ENCODE measurements at regions not wholly inside any gene's neighbourhood (a gene's known extent, or its start where the extent isn't known, plus 50 kb on each side); places are given as distances from the start of the nearest gene placed in this dataset.

DNA sequence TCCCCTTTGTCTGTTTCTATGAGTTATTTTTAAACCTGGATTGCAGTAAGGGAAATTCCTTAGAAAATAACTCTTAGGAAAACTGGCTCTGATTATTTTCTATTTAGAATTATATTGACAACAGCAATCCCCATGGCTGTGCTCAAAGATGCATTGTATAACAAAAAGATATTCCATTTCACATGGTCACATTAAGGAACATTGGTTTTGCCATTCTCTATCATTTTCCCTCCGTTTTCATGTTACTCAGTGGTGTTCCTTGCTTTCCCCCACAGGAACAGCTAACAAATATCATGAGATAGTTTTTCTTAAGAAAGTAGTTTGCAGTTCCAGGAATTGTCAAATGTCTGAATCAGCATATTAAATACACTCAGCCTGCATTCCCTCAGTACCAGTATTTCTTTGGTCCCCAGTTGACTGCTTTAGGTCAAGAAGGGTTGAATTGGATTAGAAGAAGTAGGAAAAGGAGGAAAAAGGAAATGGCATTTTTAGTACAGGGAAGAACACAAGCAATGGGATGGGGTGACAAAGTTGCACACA lies 436.7 kb downstream of the TNS3 start:
- DNase-seq, result no peak

DNA sequence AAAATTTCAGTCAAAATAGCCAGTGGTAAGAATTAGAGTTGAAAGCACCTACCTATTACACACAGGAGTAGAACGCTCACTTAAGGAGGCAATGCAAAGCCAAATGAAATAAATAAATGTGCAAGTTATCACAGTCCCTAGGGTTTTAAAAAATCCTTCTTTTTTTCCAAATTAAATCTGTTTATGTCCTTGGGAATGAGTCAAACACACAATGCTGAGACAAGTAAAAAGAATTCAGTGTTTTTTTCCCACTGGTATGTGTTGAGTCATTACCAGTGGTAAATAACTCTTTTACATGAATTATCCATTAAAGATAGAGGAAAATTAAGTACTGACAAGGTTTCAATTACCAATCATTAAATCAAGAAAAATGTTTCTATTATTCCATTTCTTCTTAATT lies 438.6 kb downstream of the TNS3 start:
- DNase-seq, result no peak

DNA sequence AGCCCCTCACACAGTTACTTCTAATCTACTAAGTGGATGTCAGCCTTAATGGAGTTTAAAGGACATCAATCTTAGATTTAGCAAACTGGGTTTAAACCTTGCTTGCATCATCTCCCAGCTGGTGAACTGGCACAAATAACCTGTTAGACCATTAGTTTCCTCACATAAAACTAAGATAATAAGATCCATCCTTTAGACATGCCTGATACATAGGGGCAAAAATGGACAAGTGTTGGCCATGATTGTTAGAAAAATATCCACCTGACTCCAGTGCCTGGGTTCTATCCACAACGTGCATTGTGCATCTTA lies 439.1 kb downstream of the TNS3 start:
- DNase-seq, result no peak

DNA sequence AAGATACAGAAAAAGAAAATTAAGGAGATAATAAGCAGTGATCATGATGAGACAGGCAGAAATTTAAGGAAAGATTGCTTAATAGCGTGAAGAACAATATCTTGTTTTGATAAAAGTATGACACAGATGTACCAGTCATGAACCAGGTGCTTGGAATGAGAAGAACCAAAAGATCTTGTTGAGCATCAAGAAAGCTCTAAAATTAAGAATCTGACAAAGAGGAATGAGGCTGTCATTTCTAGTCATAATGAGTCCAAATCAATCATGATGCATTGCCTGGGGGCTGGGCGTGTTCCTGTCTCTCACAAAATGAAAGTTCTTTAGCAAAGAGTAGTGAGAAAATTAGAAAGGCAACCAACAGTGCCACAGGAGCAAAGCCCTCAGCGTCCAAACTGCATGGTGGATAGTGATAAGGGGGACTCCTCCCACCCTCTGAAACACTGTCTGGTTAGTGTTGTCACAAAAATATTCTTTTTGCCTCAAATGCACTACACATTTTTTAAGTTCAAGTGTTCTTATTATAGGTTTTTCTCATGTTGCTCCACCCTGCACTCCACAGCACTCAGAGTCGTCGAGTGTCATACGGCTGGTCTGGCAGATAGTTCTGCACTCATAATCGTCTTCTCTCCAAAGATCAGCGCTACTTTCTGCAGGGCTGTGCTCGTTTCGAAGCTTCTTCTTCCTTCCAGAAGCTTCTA lies 439.6 kb downstream of the TNS3 start:
- DNase-seq, result no peak

DNA sequence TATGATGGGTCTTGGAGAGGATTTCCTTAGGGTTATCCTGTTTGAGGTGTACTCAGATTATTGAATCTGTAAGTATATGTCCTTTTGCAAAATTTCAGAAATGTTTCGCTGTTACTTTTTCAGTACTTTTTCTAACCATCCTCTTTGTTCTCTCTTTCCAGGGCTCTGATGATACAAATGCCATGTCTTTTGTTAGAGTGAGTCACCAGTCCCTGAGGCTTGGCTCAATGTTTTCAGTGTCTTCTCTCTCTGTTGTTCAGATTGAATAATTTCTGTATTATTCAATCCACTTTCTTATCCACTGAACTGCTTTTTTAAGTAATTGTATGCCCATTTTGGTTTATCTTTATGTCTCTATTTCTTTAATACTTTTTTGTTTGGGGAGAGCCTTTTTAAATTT lies 449.4 kb downstream of the TNS3 start:
- no peak for DNase-seq

DNA sequence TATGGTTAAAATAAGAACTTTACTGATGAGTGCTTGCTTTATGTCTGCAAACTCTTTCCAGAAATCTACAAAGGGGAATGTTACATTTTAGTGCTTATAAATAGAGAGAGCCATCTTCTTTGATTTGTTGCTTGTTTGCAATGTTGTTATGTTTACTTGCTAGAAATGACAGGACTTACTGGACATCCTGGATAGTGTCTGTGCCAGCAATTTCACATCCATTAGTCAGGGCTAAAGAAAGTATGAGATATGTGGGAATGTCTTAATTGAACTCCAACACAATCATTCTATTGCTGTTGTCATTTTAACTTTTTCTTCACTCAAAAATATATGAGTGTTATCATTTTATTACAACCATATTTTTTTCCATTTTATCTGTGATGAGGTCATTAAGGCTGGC lies 453.2 kb downstream of the TNS3 start:
- no peak for DNase-seq

DNA sequence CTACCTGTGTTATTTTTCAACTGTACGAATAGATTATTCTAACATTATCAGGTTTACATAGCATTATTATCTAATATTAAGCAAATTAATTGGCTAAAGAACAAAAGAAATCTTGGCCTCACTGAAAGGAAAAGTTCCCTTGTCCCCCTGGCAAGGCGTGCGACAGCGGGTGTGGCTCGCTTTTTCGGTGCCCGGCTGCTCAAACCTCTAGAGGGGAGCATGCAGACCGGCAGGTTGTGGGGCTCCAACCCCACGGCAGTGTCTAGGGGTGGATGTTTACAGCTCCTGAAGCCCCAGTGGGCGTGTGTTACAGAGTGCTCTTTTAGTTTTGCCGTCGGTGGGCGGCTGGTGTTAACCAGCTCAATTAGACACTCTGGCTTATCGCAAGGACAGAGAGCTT lies 456.4 kb downstream of the TNS3 start:
- DNase-seq, result no peak

DNA sequence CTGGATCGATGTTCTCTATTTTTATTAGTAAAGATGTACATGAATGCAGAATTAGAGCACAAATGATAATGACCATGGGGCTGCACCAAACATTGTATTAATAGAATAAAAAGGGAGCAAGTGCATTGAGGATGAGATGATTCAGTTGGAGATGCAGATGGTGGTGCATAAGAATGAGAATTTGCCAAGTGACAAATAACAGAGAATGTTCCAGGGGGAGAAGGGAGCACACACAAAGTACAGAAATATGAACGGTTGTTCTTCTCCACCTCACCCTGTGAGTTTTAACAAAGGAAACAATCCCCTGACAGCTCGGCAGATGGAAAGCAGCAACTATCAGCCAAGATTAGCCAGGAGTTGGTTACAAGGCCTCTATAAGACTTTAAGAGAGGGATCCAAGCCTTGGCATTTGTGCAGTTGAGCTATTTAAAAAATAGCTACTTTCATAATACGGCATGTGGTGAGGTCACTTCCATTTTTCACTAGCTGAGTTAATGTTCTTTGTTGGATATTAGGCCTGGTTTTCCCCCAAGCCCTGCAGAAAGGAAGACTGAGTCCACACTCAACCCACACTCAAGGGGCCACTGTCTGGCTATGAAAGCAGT lies 462.5 kb downstream of the TNS3 start:
- DNase-seq, result no peak

DNA sequence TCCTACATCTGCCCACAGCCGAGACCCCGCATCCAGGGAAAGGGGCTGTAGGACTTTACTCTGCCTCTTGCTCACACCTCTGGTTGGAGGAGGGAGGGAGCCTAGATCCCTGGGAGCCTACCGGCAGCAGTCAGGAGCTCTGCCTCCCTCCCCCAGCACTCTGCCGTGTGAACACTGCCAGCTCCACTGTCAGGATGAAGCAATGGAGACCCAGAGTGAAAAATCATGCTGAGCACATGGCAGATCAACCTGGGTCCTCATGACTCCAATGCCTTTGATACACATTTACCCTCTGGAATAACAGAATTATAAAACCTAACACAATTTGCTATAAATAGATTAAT lies 477.7 kb downstream of the TNS3 start:
- no peak for DNase-seq

DNA sequence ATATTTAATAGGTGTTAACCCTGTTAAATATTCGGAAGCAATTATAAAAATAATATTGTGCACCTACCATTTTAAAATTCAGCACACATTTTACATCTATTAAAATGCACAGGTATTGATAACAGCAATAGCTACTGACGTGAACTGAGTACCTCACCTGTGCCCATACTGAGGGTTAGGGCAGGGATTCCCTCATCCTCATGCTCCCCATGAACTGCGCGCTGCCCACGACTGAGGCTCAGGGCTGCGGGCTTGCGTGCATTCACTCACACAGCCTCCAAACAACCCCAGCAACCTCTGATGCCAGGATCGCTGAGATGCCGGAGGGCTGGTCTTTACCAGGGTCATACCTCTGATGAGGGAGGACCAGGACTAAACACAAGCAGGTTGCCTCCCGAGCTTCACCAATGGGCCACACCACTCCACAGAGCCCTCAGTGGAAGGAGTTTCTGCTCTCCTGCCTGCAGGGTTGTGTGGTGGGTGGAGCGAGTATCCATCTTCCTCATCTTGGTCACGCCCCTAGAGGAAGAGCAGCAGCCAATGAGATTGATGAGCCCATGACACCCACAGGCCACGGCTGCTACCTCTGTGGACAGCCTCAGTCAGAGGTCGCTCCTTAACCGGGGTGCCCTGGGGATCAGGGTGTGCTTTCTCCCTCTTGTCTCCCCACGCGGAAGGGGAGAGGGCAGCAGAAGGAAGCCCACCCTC lies 478.3 kb downstream of the TNS3 start:
- no peak for DNase-seq

DNA sequence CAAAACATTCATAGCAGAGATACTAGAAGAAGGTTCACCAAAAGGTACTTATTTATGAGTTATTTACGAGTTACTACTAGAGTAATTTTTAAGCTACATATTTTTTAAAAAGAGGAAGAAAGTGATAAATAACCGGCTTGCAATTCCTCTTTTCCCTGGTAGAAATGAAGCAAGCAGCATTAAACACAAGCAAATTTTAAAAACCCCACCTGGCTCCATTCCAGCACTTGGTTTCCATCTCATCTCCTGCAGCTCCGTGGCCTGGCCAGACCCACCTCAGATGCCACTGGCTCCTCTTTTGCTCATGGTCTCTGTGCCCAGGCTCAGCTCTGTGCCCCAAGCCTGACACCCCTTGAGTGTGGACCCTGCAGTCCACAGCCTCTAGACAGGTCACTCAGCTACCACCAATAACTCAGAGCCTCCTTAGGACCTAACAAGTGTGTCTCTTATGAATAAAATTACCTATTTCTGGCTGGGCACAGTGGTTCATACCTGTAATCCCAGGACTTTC lies 479.5 kb downstream of the TNS3 start:
- no peak for DNase-seq

DNA sequence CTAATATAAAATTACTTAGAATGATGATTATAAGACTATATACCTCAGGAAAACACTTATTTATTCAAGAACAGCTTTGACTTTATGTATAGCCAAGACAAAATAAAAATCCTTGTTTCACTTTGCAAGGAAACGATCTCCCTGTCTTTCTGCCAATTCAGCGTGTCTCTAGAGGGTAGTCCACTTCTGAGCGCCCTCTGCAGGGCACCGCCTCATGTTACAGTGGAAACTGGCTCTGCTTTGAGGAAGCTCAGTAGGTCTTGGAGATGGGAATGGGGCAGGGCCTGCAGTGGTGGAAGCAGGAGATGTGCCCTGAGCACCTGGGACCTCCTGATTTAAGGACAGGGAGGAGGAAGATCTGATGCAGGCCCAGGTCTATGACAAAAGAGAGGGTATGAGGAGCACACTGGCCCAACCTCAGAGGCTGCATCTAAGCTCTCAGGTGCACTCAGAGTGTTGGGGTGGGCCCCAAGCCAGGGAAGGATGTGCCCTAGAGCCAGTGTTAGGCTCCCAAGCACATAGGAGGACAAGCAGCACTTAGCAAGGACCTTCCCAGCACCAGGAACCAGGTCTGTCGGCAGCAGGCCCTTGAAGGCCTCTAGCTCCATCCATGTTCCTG lies 481.0 kb downstream of the TNS3 start:
- no peak for DNase-seq

DNA sequence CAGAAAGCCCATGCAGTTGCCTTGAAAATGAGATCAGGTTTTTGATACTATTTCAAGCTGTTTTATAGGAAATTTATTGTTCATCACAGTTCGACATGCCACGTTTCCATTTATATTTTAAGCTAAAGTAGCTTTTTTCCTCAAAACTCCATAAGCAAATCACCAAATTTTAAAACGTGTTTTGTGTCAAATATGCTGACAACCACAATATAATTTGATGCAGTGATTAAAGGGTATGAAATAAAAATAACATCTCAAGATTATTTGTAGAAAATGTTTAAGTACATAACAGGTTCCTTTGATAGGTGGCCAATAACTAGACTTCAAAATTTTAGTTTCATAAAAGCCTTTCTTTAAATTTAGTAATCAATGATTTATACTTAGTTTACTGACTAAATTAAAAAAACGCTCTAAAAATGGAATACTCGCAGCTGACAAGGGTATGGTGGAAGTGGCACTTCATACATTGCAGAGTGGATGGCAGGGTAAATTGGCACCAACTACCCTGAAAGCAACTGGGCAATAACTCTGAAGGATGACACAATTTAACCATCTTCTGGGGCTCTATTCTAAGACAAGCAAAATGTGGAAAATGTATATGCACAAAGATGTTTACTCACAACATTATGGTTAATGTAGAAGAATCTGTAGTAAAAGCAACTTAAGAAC lies 481.6 kb downstream of the TNS3 start:
- DNase-seq, result no peak

DNA sequence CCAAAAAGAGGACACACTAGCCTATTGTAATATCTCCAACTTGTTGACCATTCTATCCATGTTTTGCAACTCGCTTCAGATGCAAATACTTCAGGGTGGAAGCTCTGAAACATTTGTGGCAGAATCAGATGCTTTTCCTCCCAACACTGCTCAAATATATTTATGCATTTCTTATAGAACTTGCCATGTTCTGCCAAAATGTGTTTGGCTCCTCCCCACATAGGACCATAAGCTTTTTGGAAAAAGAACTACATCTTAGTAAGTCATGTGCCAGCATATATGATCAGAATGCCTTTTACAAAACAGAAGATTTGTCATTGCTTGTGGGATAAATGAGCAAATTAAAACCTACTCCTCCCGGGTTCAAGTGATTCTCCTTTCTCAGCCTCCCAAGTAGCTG lies 484.5 kb downstream of the TNS3 start:
- no peak for DNase-seq

DNA sequence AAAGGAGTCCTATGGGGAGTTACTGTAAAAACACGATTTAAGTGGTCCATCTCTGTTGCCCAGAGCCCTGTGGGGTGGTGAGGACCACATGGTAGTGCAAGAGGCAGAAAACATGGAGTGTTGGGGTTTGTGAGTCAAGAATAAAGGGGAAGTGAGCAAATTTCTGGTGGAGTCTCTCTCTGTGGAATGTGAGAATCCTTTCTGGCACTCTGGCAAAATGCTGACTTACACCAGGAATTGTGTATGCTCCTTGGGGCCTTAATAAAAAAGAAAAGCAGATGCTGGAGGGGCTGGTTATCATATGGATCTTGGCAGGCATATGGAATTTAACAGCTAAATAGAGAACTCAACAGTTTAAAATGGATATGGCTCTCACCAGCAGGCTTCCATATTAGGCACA lies 486.0 kb downstream of the TNS3 start:
- no peak for DNase-seq

DNA sequence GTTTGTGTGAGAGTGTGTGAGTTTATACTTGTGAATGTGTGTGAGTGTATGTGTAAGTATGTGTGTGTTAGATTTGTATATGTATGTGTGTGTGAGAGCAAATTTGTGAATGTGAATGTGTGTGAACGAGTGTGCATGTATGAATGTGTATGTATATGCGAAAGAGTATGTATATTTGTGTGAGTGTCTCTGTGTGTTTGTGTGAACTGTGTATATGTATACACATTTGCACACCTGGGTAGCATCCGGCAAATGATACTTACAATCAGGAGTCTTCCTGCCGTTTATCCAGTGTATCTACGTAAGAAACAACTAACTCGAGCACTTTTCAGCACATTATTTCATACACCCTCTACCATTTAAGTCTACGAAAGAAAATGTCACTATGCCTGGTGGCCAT lies 487.4 kb downstream of the TNS3 start:
- DNase-seq, result no peak

DNA sequence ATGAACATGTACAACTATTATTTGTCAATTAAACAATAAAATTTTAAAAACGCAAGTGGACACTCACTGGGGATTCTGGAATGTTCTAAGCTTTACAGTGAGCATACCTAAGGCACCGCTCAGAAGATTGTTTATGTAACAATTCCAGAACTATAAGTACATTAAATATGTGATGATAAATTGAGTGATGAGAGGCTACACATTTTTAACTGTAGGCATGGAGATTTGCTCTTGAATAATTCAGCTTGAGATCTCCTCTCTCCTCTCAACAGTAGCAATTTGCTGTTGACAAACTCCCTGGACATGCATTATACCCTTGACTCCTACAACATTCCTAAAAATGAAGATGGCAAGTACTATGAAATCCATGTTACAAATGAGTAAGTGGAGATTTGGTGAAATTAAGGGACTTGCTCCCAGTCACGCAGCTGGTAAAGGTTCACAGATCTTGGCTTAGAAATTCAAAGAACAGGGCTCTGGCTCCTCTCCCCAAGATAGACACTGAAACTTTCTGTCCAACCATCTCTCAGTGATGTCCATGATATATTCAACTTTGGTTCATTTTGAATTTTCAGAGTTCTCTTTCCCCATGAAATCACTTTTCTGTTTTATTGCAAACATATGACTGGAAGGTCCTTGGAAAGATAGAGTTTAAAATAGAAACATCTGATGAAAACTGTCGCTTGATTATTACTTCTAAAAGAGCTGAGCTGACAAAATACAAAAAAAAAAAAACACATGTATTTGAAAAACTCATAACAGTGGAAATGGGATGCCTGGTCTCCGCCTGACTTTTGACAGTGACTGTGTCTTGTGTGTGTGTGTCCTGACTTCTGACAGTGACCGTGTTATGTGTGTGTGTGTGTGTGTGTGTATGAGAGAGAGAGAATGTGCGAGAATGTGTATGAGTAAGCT lies 488.3 kb downstream of the TNS3 start:
- DNase-seq, result no peak

DNA sequence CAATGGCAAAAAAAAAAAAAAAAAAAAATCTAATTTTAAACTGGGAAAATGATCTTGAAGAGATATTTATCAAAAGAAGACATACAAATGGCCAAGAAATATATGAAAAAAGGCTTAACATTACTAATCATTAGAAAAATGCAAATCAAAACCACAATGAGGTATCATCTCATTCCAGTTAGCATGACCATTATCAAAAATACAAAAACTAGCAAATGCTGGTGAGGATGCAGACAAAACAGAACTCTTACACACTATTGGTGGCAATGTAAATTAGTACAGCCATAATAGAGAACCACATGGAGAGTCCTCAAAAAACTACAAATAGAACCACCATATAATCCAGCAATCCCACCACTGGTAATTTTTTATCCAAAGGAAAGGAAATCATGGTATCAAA lies 489.6 kb downstream of the TNS3 start:
- DNase-seq, result no peak

DNA sequence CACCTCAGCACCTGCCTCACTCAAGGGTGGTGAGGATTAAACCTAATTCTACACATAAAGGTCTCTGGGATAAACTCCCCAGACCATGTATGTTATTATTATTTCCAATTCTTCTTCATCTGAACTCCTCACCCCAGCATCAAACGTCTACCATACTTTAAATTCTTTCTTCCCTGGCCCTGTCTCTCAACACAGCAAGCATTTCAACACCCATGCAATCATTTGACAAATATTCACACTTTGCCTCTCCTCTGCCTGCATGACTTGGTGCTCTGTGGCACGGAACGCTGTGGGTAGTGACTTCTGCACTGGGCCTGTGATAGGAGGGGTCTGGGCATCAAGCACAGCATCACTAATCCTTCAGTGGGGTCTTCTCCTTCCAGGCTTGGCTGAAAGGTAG lies 490.8 kb downstream of the TNS3 start:
- DNase-seq, result no peak

DNA sequence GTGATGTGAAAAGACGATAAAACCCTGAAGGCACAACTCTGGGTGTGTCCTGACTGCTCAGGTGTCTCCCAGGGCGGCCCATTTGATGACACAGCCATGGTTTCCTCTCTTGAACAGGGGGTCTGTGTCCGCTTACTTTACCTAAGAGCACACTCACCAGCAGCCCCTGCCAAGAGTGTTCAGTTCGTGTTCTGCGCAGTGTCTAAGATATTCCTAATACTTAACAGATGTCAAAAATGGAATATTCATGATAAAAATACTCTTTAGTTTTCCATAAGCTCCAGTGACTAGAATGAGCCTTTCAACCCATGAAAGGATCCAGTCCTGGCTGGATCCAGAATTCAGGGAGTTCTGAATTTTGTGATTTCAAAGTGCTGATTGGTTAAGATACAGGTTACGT lies 492.4 kb downstream of the TNS3 start:
- no peak for DNase-seq

DNA sequence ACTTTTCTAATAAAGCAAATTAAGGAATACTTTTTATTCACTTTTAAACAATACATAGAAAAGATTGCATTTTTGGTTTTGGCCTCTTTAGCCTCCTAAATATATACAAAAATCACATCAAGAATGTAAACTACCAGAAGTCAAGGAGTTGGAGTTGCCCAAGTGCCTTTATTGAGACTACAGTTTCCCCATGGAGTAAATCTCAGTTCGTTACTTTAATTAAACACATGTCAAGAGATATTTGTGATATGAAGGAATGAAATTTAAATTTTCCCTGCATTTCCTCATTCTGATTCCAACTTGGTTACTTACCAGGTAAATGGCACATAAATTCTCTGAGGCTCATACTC lies 492.9 kb downstream of the TNS3 start:
- no peak for DNase-seq

DNA sequence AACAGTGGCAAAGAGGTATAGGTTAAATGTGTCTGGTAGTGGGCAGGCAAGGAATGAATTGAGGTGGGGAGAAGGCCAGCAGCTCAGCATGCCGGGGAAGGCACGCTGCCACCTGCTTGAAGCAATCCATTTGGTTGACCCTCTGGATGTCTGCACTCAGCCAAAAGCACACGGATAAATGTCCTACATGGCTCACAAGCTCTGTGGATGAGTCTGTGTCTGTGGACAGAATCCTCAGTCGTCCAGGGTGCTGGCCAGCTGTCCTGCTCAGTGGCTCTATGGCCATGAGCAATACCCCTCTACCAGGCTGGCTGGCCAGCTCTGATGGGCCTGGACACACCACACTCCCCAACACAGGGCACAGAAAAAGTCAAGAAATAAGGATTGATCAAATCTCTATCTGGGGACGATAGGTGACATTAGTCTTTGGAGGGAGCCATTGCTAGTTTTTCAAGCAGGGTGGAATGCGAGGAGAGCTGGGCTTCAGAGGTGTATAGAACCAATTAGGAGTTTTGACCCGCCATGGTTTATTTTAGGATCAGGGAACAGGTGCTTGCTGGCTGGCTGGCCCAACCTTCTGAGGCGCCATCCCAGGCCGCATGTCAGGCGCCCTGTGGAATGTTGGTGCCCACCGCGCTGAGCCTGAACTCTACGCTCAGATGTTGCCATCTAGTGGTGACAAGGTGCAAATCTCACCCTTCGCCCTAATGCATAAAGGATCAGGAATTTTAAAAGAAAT lies 493.4 kb downstream of the TNS3 start:
- peak; percentile 2 for DNase-seq
